ENCODE measurements at regions not wholly inside any gene's neighbourhood (a gene's known extent, or its start where the extent isn't known, plus 50 kb on each side); places are given as distances from the start of the nearest gene placed in this dataset.

GRCh38 chr11:69976794-69977193 lies 101.3 kb upstream of the ANO1 start:
- DNase-seq, result no peak

- no peak for DNase-seq
These were observed 100.2 kb upstream of the ANO1 start for GRCh38 chr11:69977951-69978350.

GRCh38 chr11:69978841-69979614 lies 99.1 kb upstream of the ANO1 start:
- no peak for DNase-seq

- DNase-seq, result no peak
These were observed 98.5 kb upstream of the ANO1 start for GRCh38 chr11:69979632-69980031.

- no peak for DNase-seq
These were observed 96.9 kb upstream of the ANO1 start for GRCh38 chr11:69981119-69981784.

GRCh38 chr11:69982690-69983570 lies 95.2 kb upstream of the ANO1 start:
- DNase-seq, result no peak

- DNase-seq, result no peak
These were observed 94.6 kb upstream of the ANO1 start for GRCh38 chr11:69983571-69983877.

- no peak for DNase-seq
These were observed 94.1 kb upstream of the ANO1 start for GRCh38 chr11:69983897-69984438.

GRCh38 chr11:69984457-69985261 lies 93.5 kb upstream of the ANO1 start:
- DNase-seq, result no peak

GRCh38 chr11:69985331-69985640 lies 92.8 kb upstream of the ANO1 start:
- no peak for DNase-seq

GRCh38 chr11:69985641-69986439 lies 92.3 kb upstream of the ANO1 start:
- DNase-seq, result no peak

- DNase-seq, result no peak
These were observed 91.7 kb upstream of the ANO1 start for GRCh38 chr11:69986440-69986787.

- no peak for DNase-seq
These were observed 91.3 kb upstream of the ANO1 start for GRCh38 chr11:69986830-69987229.

GRCh38 chr11:69992026-69992425 lies 86.1 kb upstream of the ANO1 start:
- no peak for DNase-seq

- no peak for DNase-seq
These were observed 85.0 kb upstream of the ANO1 start for GRCh38 chr11:69992943-69993694.

- DNase-seq, result no peak
These were observed 83.3 kb upstream of the ANO1 start for GRCh38 chr11:69994810-69995209.

GRCh38 chr11:69995697-69996096 lies 82.4 kb upstream of the ANO1 start:
- no peak for DNase-seq

- no peak for DNase-seq
These were observed 81.7 kb upstream of the ANO1 start for GRCh38 chr11:69996451-69996850.

- no peak for DNase-seq
These were observed 80.8 kb upstream of the ANO1 start for GRCh38 chr11:69997352-69997751.

GRCh38 chr11:69999721-70000120 lies 78.4 kb upstream of the ANO1 start:
- DNase-seq, result no peak

- DNase-seq, result no peak
These were observed 77.9 kb upstream of the ANO1 start for GRCh38 chr11:70000228-70000627.
